ENCODE measurements at regions not wholly inside any gene's neighbourhood (a gene's known extent, or its start where the extent isn't known, plus 50 kb on each side); places are given as distances from the start of the nearest gene placed in this dataset.

GRCh38 chr21:26743524-26743923 lies 101.7 kb downstream of the ADAMTS1 start:
- no peak for DNase-seq (ENCODE audit: extremely low read depth in 1 of 2, low read depth in 1 of 2)

DNA sequence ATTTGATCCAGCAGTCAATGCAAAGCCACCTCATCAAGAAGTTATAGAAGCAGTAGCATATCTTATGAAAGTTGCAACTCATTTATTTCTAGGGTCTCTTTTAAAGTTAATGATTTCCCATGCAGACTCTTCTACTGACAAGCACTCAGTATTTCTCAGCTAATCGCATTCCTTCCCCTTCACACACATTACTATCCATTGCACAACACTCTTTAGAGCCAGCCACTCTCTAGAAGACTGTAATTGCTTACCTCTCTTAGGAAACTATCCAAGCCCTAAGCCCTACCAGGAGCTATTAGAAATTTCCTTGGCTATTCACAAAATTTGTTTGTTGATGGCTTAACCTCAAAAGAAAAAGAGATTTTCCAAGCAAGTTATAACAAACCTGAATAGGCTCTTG lies 106.0 kb downstream of the ADAMTS1 start:
- no peak for DNase-seq (ENCODE audit: extremely low read depth in 1 of 2, low read depth in 1 of 2)

DNA sequence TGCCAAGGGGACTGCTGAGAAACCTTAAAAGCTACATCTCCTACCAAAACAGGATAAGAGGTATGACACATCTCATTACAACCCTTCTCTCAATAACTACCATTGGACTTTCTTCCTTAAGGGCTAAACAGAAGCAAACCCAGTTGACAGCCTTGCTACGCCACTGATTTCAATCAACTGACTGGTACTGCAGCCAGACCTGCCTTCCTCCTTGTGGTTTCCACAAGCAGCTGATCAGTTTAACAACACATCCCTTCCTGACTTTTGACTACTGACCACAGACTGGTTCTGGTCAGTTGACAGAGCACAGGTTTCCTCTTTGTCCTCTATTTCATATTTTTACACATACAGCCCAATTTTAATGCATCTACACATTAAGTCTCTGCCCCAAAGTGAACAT lies 108.8 kb downstream of the ADAMTS1 start:
- DNase-seq (ENCODE audit: extremely low read depth in 1 of 2, low read depth in 1 of 2), result no peak

- no peak for DNase-seq (ENCODE audit: extremely low read depth in 1 of 2, low read depth in 1 of 2)
Observed at GRCh38 chr21:26732432-26733221, 112.6 kb downstream of the ADAMTS1 start.

DNA sequence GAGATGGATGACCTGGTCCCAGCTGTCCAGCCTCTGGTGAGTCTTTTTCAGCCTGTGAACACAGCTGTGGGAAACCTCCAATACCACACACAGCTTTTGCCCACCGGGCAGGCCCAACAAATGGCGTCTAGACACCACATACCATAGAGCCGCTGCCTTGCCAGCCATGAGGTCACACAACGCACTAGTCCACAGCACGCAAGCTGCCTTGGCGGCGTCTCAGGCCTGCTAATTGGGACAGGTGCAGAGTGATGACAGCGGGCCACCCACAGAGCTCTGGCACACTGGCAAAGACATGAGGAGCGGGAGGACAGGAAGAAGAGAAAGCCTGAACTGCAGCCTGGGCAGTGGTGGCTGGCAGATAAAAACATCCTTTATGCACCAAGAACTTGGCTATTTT lies 125.5 kb downstream of the ADAMTS1 start:
- DNase-seq (ENCODE audit: extremely low read depth in 1 of 2, low read depth in 1 of 2), result no peak

- no peak for DNase-seq (ENCODE audit: extremely low read depth in 1 of 2, low read depth in 1 of 2)
Observed at GRCh38 chr21:26717146-26717739, 128.0 kb downstream of the ADAMTS1 start.

DNA sequence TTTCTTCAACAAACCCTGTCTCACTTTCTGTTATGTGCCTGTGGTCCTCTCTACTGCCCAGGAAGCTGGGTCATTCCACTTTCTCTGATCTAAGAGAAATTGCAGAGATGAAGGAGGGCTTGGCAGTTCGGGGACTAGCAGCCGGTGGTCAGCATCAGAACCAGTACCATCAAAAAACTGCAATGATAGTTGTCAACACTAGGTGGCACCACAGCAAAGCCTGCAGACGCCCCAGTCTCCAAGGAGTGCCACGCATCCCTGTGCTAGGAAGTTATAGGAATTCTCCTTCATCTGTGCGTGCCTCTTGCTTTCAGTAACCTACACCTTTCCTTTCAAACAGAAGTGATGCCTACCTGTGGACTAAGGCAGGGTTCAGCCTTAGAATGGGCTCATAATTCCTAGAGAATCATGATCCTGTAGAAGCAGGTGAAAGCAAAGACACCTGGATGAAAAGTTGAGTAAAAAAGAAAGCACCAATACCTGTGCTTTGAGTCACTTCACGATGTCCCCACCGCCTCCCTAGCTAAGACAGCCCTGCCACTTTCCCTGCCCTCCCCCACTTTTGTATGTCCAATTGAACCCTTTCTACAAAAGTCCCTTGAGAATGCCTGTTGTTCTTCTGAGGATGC lies 129.2 kb downstream of the ADAMTS1 start:
- DNase-seq (ENCODE audit: extremely low read depth in 1 of 2, low read depth in 1 of 2), result no peak

- no peak for DNase-seq (ENCODE audit: extremely low read depth in 1 of 2, low read depth in 1 of 2)
Observed at GRCh38 chr21:26715116-26715515, 130.1 kb downstream of the ADAMTS1 start.

GRCh38 chr21:26710155-26710554 lies 135.1 kb downstream of the ADAMTS1 start:
- DNase-seq (ENCODE audit: extremely low read depth in 1 of 2, low read depth in 1 of 2), result no peak

DNA sequence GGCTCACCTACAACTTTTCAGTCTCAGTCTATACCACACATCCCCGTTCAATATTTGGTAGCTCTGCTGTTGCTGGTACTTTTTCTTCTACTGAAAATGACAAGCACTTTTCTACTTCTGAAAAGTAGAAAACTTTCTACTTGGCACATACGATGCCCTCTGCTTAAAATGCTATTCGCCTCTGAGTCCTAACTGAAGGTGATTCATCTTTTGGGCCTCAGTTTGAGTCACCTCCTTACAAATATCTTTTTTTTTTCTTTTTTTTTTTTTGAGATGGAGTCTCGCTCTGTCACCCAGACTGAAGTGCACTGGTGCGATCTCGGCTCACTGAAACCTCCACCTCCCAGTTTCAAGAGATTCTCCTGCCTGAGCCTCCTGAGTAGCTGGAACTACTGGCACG lies 136.0 kb upstream of the CYYR1 start:
- DNase-seq (ENCODE audit: extremely low read depth in 1 of 2, low read depth in 1 of 2), result no peak

DNA sequence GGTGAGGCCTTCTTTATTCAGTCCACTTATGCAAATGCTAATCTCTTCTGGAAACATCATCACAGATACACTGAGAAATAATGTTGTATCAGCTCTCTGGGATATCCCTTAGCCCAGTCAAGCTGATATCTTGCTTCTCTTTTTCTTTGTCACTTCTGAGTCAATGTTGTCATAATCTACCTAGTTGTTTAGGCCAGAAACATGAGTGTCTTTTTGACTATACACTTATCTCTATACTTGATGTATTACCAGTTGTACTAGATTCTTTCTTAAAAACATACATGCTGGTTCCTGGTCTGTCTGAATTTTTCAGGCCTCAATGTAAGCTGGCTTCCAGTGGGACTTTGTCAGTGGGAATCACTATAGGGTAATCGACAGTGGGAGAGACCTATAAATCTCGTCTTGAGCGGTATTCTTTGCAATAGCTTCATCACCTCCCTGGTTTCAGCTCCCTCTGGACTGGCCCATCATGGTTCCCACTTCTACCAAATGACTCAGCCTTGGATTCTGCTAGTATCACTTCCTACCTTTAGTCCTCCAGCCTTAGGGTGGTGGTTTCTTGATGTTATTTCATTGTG lies 135.2 kb upstream of the CYYR1 start:
- no peak for DNase-seq (ENCODE audit: extremely low read depth in 1 of 2, low read depth in 1 of 2)

DNA sequence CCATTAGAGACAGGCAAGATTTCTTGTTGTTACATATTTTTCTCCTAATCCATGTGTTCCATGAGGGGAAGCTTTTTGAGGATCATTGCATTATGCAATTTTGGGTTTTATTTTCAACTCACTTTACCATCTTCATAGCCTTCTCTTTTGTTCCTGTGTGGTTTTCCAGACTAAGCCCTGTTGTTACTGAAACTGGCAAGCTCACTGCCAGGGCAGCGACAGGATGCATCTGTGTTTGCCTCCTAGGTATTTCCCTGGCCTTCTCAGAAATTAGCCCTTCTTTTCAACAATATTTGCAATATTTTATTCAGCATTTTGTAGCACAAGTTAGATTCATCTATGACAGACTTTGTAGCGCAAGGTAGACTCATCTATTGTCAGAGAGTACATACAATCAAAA lies 134.2 kb upstream of the CYYR1 start:
- DNase-seq (ENCODE audit: extremely low read depth in 1 of 2, low read depth in 1 of 2), result no peak

- DNase-seq (ENCODE audit: extremely low read depth in 1 of 2, low read depth in 1 of 2), result no peak
Observed at GRCh38 chr21:26698416-26698815, 125.3 kb upstream of the CYYR1 start.

DNA sequence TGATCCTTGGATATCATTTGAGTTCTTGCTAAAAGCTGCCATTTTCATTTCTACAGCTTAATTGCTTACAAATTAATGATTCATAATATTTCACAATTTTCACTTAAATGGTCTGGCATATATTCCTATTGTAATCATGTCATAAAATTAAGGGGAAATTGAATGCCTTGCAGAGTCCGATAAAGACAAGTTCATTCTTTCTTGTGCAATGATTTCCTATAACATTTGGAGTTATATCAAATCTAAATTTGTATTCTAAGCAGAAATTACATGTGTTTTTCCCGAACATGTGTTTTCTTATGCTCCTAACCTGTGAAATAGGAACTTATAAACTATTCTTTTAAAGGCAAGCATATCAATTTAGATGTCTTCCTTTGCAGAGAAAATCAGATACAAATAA lies 118.3 kb upstream of the CYYR1 start:
- DNase-seq (ENCODE audit: extremely low read depth in 1 of 2, low read depth in 1 of 2), result no peak

GRCh38 chr21:26686705-26687104 lies 113.6 kb upstream of the CYYR1 start:
- no peak for DNase-seq (ENCODE audit: extremely low read depth in 1 of 2, low read depth in 1 of 2)

DNA sequence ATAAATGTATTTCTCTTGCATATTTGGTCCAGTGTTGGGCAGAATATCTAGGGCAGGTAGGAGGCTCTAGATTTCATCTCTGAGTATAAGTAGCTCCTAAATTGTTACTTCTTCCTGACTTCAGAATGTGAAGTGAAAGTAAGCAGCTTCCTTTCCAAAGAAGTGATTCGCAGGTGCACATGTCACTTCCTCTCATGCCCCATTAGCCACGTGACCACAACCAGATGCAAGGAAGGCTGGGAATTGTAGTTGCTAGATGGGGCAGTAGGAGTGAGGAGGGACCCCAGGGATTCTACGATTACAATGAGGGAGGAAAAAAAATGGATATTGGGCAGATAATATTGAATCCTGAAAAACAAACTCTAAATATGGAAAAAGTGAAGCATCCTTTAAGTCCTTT lies 113.2 kb upstream of the CYYR1 start:
- peak in 1 of 2 donors; percentile 5 for DNase-seq (ENCODE audit: extremely low read depth in 1 of 2, low read depth in 1 of 2)

GRCh38 chr21:26684889-26685288 lies 111.8 kb upstream of the CYYR1 start:
- no peak for DNase-seq (ENCODE audit: extremely low read depth in 1 of 2, low read depth in 1 of 2)

DNA sequence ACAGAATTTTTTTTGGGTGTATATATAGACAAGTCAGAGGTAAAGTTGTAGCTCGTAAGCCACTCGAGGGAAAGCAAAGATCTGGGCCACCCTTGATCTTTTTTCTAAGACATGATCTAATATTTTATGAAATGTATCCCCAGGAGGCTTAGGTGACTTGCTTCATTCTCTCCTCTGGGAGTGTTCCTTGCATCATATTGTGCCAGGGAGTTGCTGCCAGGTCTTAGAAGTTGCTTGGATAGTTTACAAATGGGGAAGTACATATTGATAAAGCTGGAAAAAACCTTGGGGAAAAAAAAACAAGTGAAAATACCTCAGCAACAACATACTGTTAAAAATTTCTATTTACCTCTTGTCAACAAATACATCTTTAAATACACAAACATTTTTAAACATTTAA lies 110.9 kb upstream of the CYYR1 start:
- no peak for DNase-seq (ENCODE audit: extremely low read depth in 1 of 2, low read depth in 1 of 2)

GRCh38 chr21:26679284-26679683 lies 106.2 kb upstream of the CYYR1 start:
- DNase-seq (ENCODE audit: extremely low read depth in 1 of 2, low read depth in 1 of 2), result no peak

DNA sequence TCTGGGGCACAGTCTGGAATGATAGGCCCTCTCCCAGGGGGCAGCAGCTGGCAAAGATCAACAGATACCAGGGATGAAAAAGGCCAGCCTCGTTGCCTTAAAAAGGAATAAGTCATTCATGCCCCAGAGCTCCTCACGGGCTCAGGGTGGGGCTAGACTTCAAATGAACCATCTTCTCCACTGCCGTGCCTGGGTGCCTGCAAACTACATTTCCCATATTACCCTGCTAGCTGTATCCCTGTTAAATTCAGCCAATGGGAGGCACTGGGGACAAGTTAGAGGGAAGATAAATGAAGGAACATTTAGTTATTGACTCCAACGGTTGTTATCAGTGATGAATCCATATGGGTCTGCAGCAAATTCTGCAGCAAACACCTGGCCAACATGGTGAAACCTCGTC lies 101.2 kb upstream of the CYYR1 start:
- no peak for DNase-seq (ENCODE audit: extremely low read depth in 1 of 2, low read depth in 1 of 2)

DNA sequence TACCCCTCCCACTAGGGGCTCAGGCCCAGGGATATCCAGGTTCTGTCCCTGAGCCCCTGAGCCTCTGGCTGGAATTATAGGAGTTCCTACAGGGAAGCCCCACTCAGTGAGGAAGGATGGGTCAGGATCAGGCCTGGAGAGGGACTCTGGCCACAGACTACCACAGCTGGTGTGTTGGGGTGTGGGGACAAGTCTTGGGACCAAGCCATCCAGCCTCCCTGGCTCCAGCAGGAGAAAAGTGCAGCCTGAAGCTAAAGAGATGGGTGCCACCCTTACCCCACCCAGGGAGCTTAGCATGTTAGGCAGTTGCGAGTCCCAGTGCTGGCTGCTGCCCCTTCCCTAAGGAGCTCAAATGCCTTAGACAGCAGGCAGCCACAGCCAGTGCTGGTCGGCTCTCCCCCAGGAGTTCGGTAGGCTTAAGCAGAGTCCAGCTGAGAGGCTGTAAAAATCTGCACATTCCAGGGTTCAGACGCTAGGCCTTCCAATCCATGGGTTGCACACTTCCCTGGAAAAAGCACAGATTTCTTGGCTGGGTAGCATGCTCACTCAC lies 96.2 kb upstream of the CYYR1 start:
- no peak for DNase-seq (ENCODE audit: extremely low read depth in 1 of 2, low read depth in 1 of 2)

DNA sequence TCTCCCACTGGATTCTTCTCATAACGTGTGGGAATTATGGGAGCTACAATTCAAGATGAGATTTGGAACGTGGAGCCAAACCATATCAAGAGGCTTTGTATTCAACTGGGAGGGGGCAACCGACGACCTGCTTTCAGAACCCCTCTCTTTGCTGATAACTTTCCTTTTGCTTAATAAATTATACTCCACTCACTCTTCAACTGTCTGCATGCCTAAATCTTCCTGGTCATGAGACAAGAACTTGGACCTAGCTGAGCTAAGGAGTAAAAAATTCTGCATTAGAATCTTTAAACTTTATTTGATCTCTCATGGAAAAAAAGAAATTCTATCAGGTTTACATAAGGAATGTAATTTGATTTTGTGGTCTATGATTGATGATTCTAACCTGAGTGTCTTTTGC lies 86.7 kb upstream of the CYYR1 start:
- no peak for DNase-seq (ENCODE audit: extremely low read depth in 1 of 2, low read depth in 1 of 2)

Data from stimulated activated CD8-positive, alpha-beta memory T cell treated with anti-CD3 and anti-CD28 coated beads, Interleukin-7, amount 100 ng/mL, for 48 hours (primary cell).